Esophagus muscularis mucosa (tissue), 3 donors: ENCODE measurements at regions not wholly inside any gene's neighbourhood (a gene's known extent, or its start where the extent isn't known, plus 50 kb on each side); places are given as distances from the start of the nearest gene placed in this dataset.
A peak's percentile ranks its signal among the peaks of the same experiment; 100 is the strongest.

Source experiments
- POLR2A ChIP-seq: fragments of 450-650 bp; IDR thresholded peaks from one replicate; pipeline ENCODE4 v1.6.1; 2017; ENCODE audit warnings: antibody characterized with exemption, moderate library complexity, mild to moderate bottlenecking, low read depth
- POLR2AphosphoS5 ChIP-seq, 2 donors: sonication (generic); formaldehyde crosslinking; IDR thresholded peaks; one replicate each; pipeline ENCODE4 v1.6.1; 2017; ENCODE audit warnings: antibody characterized with exemption in 2 of 2
- TF ChIP-seq, protein P1 (sequence below), 3 experiments: fragments of 200-600 bp in 2 of 3; fragments of 450-650 bp in 1 of 3; sonication (generic) in 2 of 3; IDR thresholded peaks; one replicate each; pipeline ENCODE4 v1.5.1; 2017 to 2019; ENCODE audit warnings: antibody characterized with exemption in 3 of 3, mild to moderate bottlenecking in 2 of 3, moderate library complexity in 1 of 3

DNA sequence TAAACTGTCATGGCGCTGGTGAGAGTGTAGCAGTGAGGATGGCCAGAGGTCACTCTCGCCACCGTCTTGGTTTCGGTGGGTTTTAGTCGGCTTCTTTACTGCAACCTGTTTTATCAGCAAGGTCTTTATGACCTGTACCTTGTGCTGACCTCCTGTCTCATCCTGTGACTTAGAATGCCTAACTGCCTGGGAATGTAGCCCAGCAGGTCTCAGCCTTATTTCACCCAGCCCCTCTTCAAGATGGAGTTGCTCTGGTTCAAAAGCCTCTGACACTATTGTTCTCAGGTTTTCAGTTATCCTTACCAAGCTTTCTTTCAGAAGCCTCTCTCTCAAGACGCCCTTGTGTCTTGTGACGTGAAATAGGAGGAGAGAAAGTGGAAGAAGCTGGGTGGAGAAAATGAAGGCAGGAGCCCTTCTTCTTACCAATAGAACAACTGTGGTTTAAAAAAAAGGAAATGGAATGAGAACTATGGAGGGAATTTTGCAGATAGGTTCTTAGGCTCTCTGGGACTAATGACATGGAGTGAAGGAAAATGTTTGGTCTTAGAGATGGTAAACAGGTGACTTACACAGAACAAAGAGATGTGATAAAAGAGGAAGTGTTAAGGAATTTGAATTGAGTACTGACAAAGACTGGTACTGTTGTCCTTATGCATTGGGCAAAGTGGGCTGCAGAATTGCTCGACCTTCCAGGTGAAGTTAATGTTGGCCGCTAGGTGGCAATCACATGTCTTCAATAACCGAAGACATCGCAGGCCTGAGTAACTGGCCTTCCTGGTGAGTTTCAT is 133.3 kb upstream of the RAI14 start:
- TF ChIP-seq, protein P1, sequence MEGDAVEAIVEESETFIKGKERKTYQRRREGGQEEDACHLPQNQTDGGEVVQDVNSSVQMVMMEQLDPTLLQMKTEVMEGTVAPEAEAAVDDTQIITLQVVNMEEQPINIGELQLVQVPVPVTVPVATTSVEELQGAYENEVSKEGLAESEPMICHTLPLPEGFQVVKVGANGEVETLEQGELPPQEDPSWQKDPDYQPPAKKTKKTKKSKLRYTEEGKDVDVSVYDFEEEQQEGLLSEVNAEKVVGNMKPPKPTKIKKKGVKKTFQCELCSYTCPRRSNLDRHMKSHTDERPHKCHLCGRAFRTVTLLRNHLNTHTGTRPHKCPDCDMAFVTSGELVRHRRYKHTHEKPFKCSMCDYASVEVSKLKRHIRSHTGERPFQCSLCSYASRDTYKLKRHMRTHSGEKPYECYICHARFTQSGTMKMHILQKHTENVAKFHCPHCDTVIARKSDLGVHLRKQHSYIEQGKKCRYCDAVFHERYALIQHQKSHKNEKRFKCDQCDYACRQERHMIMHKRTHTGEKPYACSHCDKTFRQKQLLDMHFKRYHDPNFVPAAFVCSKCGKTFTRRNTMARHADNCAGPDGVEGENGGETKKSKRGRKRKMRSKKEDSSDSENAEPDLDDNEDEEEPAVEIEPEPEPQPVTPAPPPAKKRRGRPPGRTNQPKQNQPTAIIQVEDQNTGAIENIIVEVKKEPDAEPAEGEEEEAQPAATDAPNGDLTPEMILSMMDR (IDR thresholded peaks at IDR 0.05), result peak; percentile 73 to 74 (median 74)
- TF ChIP-seq POLR2A (no peak), POLR2AphosphoS5 (IDR thresholded peaks at IDR 0.05) (peak; percentile 61 to 64)
